IPS-20b (cell line): ENCODE measurements at regions not wholly inside any gene's neighbourhood (a gene's known extent, or its start where the extent isn't known, plus 50 kb on each side); places are given as distances from the start of the nearest gene placed in this dataset.
"Not testable (repeated sequence)": the region's sequence is repeated elsewhere in the genome, so short reads cannot be mapped to it uniquely, and the experiment has no call there.

Experiments used
- H3K27ac ChIP-seq: one replicate; pipeline ENCODE4 v1.5.1; 2013; ENCODE audit warnings: low read length
- H3K27me3 ChIP-seq: 2 replicates; pipeline ENCODE4 v1.6.1; 2013; ENCODE audit warnings: mild to moderate bottlenecking, low read length, inconsistent platforms; ENCODE audit not compliant: insufficient read depth
- H3K36me3 ChIP-seq: 2 replicates; pipeline ENCODE4 v1.6.1; 2013; ENCODE audit warnings: low read depth, mild to moderate bottlenecking, inconsistent platforms, low read length, moderate library complexity; ENCODE audit not compliant: insufficient read depth
- H3K4me1 ChIP-seq: 2 replicates; pipeline ENCODE4 v1.6.1; 2013; ENCODE audit warnings: mild to moderate bottlenecking, control low read depth, inconsistent platforms, low read length, moderate library complexity; ENCODE audit not compliant: insufficient read depth
- H3K4me3 ChIP-seq: 2 replicates; pipeline ENCODE4 v1.5.1; 2013; ENCODE audit warnings: mild to moderate bottlenecking, low read length, inconsistent platforms
- H3K9ac ChIP-seq: 2 replicates; pipeline ENCODE4 v1.6.1; 2013; ENCODE audit warnings: low read depth, mild to moderate bottlenecking, inconsistent platforms, low read length, moderate library complexity
- H3K9me3 ChIP-seq: 2 replicates; pipeline ENCODE4 v1.6.1; 2013; ENCODE audit warnings: mild to moderate bottlenecking, low read depth, low read length, inconsistent platforms; ENCODE audit not compliant: insufficient read depth

DNA sequence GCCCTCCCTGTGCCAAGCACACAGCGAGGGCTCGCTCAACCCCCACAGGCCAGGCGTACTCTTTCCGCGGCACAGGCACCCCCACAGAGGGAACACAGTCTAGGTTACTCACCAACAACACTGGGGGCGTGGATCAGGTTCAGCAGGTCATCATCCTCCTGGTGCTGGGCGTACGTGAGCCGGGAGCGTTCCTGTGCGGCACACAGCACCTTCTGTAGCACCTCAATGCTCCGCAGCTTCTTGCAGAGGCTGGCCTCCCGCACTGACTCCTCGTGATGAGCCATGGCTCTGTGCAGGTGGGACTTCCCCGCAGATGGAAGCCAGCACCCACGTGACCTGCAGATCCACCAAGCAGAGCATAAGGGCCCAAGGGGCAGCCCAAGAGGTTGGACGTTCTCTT, 296.8 kb downstream of the GOLGA6L6 start:
- H3K4me3 ChIP-seq, H3K4me1 ChIP-seq, H3K27me3 ChIP-seq, H3K9ac ChIP-seq, H3K27ac ChIP-seq, H3K36me3 ChIP-seq: not testable (repeated sequence)
- H3K9me3 ChIP-seq: peaks cover 62% of the 10 kb centered on the region

DNA sequence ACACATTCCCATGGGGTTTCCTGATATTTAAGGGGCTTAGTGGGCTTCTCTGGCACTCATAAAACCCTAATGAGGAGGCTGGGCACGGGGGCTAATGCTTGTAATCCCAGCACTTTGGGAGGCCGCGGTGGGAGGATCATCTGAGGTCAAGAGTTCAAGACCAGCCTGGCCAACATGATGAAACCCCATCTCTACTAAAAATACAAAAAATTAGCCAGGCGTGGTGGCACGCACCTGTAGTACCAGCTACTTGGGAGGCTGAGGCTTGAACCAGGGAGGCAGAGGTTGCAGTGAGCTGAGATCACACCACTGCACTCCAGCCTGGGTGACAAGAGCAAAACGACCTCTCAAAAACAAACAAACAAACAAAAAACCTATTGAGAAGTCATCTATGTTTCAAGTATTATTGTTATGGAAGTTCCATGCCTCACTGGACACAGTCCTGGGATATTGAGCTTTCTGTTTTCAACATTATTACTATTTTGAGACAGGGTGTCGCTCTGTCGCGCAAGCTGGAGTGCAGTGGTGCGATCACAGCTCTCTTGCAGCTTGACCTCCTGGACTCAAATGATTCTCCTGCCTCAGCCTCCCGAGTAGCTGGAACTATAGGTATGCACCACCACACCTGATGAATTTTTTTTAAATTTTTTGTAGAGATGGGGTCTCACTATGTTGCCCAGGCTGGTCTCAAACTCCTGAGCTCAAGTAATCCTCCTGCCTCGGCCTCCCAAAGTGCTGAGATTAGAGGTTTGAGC, 297.9 kb downstream of the GOLGA6L6 start:
- H3K36me3 ChIP-seq, H3K9ac ChIP-seq, H3K4me1 ChIP-seq, H3K27me3 ChIP-seq, H3K27ac ChIP-seq, H3K4me3 ChIP-seq: not testable (repeated sequence)
- peaks cover 65% of the 10 kb centered on the region for H3K9me3 ChIP-seq

DNA sequence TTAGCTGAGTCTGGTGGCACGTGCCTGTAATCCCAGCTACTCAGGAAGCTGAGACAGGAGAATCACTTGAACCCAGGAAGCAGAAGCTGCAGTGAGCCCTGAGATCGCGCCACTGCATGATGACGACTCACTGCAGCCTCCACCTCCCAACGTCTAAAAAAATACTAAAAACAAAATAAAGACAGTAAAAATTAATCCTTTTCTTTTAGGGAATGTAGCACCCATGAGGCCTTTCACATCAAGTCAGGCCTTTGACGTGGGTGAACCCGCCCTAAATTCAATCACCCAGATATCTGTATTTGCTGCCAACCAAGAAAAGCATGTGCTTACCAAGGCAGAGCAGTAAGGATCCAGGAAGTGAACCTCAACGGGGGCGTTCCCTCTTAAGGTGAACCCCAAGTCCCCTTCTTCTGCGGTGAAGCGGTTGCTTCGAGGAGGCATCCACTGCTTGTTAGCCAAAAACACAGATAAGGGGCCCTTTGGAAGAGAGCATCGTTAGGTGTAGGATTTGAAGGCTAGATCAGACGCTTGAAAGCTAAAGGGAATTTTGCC, 301.2 kb downstream of the GOLGA6L6 start:
- H3K4me1 ChIP-seq, H3K36me3 ChIP-seq, H3K4me3 ChIP-seq: not testable (repeated sequence)

DNA sequence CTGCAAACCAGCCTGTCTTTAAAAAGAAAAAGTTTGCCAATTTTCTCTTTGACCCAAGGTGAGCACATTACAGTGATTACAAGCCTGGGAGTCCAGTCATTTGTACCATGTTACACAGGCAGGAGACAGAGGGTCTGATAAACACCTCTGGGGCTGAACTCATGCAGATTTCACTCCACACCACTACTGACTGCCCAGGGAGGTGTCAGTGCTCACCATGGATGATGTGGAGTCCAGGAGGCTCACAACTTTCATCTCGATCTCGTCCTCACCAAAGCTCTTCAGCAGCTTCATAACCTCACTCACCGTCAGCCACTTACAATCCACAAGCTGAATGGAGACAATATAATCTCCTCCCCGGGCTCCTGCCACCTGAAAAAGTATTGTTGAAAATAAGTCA, 302.4 kb downstream of the GOLGA6L6 start:
- H3K9me3 ChIP-seq: peaks cover 50% of the 10 kb centered on the region

More for the DNA sequence above, 301.2 kb downstream of the GOLGA6L6 start:
- peaks cover 53% of the 10 kb centered on the region for H3K9me3 ChIP-seq
- not testable (repeated sequence) for H3K27me3 ChIP-seq, H3K27ac ChIP-seq, H3K9ac ChIP-seq

DNA sequence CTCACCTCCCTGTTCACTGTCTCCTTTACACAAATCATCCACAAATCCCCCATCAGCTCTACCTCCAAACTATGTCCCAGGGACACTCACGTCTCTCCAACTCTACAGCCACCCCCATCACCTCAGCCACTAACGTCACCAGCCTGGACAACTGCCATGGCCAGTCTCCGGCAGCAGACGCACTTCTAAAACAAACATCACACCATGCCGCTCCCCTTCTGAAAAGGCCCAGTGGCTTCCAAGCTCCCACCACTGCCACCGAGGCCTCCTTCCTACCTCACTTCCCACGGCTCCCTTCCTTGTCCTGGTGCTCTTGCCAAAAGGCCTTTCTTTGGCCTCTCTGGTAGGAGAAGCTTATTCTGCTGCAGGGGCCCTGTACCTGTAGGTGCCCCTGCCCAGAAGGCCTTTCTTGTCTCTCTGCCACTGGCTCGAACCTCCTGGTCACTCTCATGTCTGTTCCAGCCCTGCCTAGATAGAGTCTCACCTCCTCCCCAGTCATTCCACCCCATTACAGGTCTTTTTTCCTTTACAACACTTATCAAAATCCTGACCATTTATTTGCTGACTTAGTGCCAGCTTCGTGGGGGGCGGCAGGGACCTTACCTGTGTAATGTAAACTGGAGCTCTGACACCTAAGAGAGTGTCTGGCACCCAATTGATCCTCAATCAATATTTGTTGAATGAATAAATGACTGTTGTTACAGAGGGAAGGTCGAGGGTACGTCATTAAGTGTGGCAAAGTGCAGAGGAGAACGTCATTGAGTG, 304.2 kb downstream of the GOLGA6L6 start:
- not testable (repeated sequence) for H3K4me3 ChIP-seq, H3K27ac ChIP-seq, H3K36me3 ChIP-seq, H3K27me3 ChIP-seq, H3K4me1 ChIP-seq, H3K9ac ChIP-seq
- peaks cover 40% of the 10 kb centered on the region for H3K9me3 ChIP-seq

More for the DNA sequence above, 302.4 kb downstream of the GOLGA6L6 start:
- H3K36me3 ChIP-seq, H3K4me1 ChIP-seq, H3K27ac ChIP-seq, H3K9ac ChIP-seq, H3K4me3 ChIP-seq, H3K27me3 ChIP-seq: not testable (repeated sequence)

DNA sequence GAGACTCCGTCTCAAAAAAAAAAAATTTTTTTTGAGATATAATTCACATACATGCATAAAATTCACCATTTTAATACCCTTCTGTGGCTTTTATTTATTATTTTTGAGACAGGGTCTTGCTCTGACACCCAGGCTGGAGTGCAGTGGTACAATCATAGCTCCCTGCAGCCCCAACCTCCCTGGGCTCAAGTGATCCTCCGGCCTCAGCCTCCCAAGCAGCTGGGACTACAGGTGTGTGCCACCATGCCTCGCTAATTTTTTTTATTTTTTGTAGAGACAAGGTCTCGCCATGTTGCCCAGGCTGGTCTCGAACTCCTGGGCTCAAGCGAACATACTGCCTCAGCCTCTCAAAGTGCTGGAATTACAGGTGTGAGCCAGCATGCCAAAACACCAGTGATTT, 305.9 kb downstream of the GOLGA6L6 start:
- not testable (repeated sequence) for H3K4me1 ChIP-seq, H3K9ac ChIP-seq, H3K36me3 ChIP-seq, H3K27ac ChIP-seq, H3K4me3 ChIP-seq, H3K27me3 ChIP-seq
- peaks cover 41% of the 10 kb centered on the region for H3K9me3 ChIP-seq

DNA sequence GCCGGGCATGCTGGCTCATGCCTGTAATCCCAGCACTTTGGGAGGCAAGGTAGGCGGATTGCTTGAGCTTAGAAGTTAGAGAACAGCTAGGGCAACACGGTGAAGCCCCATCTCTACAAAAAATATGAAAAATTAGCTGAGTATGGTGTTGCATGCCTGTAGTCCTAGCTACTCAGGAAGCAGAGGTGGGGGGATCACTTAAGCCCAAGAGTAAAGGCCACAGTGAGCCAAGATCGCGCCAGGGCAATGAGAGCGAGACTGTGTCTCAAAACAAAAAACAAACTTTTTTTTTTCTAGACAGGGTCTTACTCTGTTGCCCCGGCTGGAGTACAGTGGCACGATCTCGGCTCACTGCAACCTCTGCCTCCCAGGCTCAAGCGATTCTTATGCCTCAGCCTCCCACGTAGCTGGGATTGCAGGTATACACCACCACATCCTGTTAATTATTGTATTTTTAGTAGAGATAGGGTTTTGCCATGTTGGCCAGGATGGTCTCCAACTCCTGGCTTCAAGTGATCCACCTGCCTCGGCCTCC, 307.5 kb downstream of the GOLGA6L6 start:
- H3K27ac ChIP-seq, H3K4me3 ChIP-seq, H3K27me3 ChIP-seq, H3K36me3 ChIP-seq, H3K9ac ChIP-seq, H3K4me1 ChIP-seq: not testable (repeated sequence)
- H3K9me3 ChIP-seq: peaks cover 32% of the 10 kb centered on the region

DNA sequence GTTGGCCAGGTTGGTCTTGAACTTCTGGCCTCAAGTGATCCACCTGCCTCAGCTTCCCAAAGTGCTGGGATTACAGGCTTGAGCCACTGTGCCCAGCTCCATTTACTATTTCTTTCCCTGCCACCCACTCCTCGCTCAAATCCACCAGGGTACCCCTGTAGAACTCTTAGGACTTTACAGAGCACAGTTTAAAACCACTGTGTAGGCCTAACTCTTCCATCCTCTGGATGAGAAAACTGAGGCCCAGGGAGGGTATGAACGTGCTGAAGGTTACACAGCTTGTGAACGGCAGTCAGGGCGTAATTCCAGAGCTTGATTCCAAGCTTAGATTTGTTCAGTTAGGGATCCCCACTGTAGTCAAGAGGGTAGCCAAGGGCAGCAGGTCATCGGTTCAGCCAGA, 309.1 kb downstream of the GOLGA6L6 start:
- H3K27me3 ChIP-seq, H3K4me3 ChIP-seq: not testable (repeated sequence)

DNA sequence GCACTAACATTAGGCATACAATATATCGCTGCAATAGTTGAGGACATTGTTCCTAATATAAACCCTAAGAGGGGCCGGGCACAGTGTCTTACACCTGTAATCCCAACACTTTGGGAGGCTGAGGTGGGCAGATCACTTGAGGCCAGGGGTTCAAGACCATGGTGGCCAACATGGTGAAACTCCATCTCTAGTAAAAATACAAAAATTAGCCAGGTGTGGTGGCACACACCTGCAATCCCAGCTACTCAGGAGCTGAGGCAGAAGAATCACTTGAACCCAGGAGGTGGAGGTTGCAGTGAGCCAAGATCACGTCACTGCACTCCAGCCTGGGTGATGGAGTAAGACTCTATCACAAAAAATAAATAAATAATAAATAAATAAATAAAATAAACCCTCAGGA, 310.9 kb downstream of the GOLGA6L6 start:
- H3K9me3 ChIP-seq: peaks cover 35% of the 10 kb centered on the region
- not testable (repeated sequence) for H3K4me3 ChIP-seq, H3K4me1 ChIP-seq, H3K9ac ChIP-seq, H3K27me3 ChIP-seq, H3K27ac ChIP-seq, H3K36me3 ChIP-seq

More for the DNA sequence above, 309.1 kb downstream of the GOLGA6L6 start:
- not testable (repeated sequence) for H3K36me3 ChIP-seq, H3K4me1 ChIP-seq, H3K27ac ChIP-seq, H3K9ac ChIP-seq
- H3K9me3 ChIP-seq: peaks cover 34% of the 10 kb centered on the region

DNA sequence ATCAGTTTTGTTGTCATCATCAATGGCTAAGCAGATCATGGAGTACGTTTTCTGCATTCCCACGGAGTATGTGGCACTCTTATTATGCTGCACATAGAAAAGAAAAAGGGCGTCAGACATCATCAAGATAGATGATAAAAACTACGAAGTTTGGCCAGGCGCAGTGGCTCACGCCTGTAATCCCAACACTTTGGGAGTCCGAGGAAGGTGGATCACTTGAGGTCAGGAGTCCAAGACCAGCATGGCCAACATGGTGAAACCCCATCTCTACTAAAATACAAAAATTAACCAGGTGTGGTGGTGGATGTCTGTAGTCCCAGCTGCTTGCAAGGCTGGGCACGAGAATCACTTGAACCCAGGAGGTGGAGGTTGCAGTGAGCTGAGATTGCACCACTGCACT, 312.8 kb downstream of the GOLGA6L6 start:
- not testable (repeated sequence) for H3K9ac ChIP-seq, H3K4me1 ChIP-seq, H3K36me3 ChIP-seq, H3K27me3 ChIP-seq, H3K4me3 ChIP-seq, H3K27ac ChIP-seq
- H3K9me3 ChIP-seq: peaks cover 38% of the 10 kb centered on the region

DNA sequence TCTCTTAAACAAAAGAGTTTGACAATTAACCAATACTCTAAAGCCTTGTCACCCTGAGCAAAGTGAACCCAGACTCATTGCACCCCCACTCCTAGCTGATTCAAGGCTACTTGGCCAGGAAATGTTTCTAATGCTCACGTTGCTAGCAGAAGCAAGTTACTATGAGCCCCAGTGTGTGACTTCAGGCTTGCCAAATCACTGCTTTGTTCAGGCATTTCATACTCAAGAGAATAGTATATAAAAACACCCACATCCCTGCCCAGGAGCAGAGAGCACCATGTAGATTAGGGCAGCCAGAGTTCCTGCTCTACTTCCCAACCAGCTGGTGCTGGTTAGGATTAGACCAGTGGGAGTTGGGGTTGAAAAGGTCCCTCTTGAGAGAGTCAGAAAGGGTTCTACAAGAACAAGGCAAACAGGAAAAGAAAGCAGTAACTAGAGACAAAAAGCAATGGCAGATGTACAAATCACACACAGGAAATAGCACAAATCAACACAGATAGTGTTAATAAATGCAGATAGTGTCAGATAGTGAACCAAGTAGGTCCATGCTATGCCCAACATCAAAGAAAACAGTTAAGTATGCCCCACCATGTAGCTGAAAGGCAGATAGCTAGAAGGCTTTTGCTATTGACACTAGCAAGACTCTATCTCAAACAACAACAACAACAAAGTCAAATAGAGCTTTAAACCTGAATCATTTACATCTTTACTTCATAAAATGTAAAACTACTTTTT, 314.3 kb downstream of the GOLGA6L6 start:
- H3K36me3 ChIP-seq, H3K9ac ChIP-seq, H3K4me1 ChIP-seq, H3K4me3 ChIP-seq, H3K27ac ChIP-seq, H3K27me3 ChIP-seq: not testable (repeated sequence)
- peaks cover 45% of the 10 kb centered on the region for H3K9me3 ChIP-seq
